CMK (cell line): ENCODE measurements at regions not wholly inside any gene's neighbourhood (a gene's known extent, or its start where the extent isn't known, plus 50 kb on each side); places are given as distances from the start of the nearest gene placed in this dataset.

Experiments used
- DNase-seq: peaks from one replicate; pipeline ENCODE4 v3.0.0-alpha.2; 2010; ENCODE audit warnings: low read depth

GRCh38 chr9:14466828-14467227 is 152.9 kb upstream of the NFIB start:
- no peak for DNase-seq

GRCh38 chr9:14466429-14466818 is 152.5 kb upstream of the NFIB start:
- DNase-seq: no peak

GRCh38 chr9:14462950-14463349 is 149.0 kb upstream of the NFIB start:
- no peak for DNase-seq

- DNase-seq: no peak
These were observed 141.3 kb upstream of the NFIB start for GRCh38 chr9:14455243-14455642.

- no peak for DNase-seq
These were observed 139.3 kb upstream of the NFIB start for GRCh38 chr9:14453286-14453685.

- no peak for DNase-seq
These were observed 138.6 kb upstream of the NFIB start for GRCh38 chr9:14452539-14452938.

- DNase-seq: no peak
These were observed 138.0 kb upstream of the NFIB start for GRCh38 chr9:14451949-14452348.

GRCh38 chr9:14447103-14447502 is 133.2 kb upstream of the NFIB start:
- no peak for DNase-seq

- DNase-seq: no peak
These were observed 132.0 kb upstream of the NFIB start for GRCh38 chr9:14445946-14446345.

- no peak for DNase-seq
These were observed 129.0 kb upstream of the NFIB start for GRCh38 chr9:14442956-14443355.

GRCh38 chr9:14441976-14442651 is 128.2 kb upstream of the NFIB start:
- DNase-seq: no peak

GRCh38 chr9:14441115-14441514 is 127.2 kb upstream of the NFIB start:
- no peak for DNase-seq

- no peak for DNase-seq
These were observed 126.1 kb upstream of the NFIB start for GRCh38 chr9:14440062-14440461.

GRCh38 chr9:14439555-14439954 is 125.6 kb upstream of the NFIB start:
- no peak for DNase-seq

GRCh38 chr9:14438232-14439021 is 124.5 kb upstream of the NFIB start:
- no peak for DNase-seq

GRCh38 chr9:14437354-14438231 is 123.7 kb upstream of the NFIB start:
- no peak for DNase-seq

- DNase-seq: no peak
These were observed 121.9 kb upstream of the NFIB start for GRCh38 chr9:14435871-14436270.

- DNase-seq: no peak
These were observed 121.2 kb upstream of the NFIB start for GRCh38 chr9:14434971-14435718.

- DNase-seq: no peak
These were observed 120.2 kb upstream of the NFIB start for GRCh38 chr9:14434158-14434504.

GRCh38 chr9:14433351-14434157 is 119.6 kb upstream of the NFIB start:
- no peak for DNase-seq

- DNase-seq: no peak
These were observed 118.9 kb upstream of the NFIB start for GRCh38 chr9:14432666-14433350.
